Bronchial epithelial cell (primary cell): ENCODE measurements at regions not wholly inside any gene's neighbourhood (a gene's known extent, or its start where the extent isn't known, plus 50 kb on each side); places are given as distances from the start of the nearest gene placed in this dataset.

ENCODE experiments used
- DNase-seq: peaks from one replicate; pipeline ENCODE4 v3.0.0-alpha.2; 2010; ENCODE audit warnings: low read depth
- FAIRE-seq: peaks from 2 replicates; lab custom pipeline; 2011; peaks lifted over from hg19 to GRCh38; lab: Jason Lieb, UNC
- H3K27me3 ChIP-seq: 2 replicates; pipeline ENCODE4 v1.5.1; 2011; ENCODE audit warnings: low read length; ENCODE audit not compliant: control insufficient read depth, insufficient read depth
- H3K36me3 ChIP-seq: 2 replicates; pipeline ENCODE4 v1.5.1; 2011; ENCODE audit warnings: low read length; ENCODE audit not compliant: control insufficient read depth, insufficient read depth
- H3K4me3 ChIP-seq: 2 replicates; pipeline ENCODE4 v1.5.1; 2011; ENCODE audit warnings: mild to moderate bottlenecking, low read depth, low read length, control low read depth
- TF ChIP-seq, protein P1 (sequence below): IDR thresholded peaks from 2 replicates; pipeline ENCODE4 v1.5.1; 2011; ENCODE audit warnings: mild to moderate bottlenecking, moderate library complexity, low read length, control low read depth, inconsistent platforms; ENCODE audit not compliant: insufficient read depth, severe bottlenecking

DNA sequence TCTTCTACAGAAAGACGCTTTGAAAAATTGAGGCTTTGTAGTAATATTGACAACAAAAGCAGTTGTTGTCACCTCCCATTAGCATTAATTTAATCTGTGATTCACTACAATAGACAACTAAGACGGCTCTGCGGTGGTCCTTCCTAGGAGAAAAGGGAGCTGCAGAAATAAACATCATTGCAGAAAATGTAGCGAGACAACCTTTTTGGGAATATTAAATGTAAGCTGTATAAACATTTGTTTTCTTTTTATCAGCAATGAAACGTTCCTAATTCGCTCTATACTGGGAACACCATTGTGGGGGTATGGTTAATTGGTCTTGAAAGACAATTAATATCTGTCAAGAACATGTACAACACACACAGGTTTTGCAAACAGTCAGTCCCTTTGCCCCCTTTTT is 583.3 kb upstream of the TENM3 start:
- TF ChIP-seq, protein P1, sequence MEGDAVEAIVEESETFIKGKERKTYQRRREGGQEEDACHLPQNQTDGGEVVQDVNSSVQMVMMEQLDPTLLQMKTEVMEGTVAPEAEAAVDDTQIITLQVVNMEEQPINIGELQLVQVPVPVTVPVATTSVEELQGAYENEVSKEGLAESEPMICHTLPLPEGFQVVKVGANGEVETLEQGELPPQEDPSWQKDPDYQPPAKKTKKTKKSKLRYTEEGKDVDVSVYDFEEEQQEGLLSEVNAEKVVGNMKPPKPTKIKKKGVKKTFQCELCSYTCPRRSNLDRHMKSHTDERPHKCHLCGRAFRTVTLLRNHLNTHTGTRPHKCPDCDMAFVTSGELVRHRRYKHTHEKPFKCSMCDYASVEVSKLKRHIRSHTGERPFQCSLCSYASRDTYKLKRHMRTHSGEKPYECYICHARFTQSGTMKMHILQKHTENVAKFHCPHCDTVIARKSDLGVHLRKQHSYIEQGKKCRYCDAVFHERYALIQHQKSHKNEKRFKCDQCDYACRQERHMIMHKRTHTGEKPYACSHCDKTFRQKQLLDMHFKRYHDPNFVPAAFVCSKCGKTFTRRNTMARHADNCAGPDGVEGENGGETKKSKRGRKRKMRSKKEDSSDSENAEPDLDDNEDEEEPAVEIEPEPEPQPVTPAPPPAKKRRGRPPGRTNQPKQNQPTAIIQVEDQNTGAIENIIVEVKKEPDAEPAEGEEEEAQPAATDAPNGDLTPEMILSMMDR = no peak
- Histone ChIP-seq H3K36me3 (no peaks in the 10 kb centered on the region), H3K4me3 (no peak overlapping the region), H3K27me3 (no peaks in the 10 kb centered on the region)
- DNase-seq = no peak
- no peak for FAIRE-seq

DNA sequence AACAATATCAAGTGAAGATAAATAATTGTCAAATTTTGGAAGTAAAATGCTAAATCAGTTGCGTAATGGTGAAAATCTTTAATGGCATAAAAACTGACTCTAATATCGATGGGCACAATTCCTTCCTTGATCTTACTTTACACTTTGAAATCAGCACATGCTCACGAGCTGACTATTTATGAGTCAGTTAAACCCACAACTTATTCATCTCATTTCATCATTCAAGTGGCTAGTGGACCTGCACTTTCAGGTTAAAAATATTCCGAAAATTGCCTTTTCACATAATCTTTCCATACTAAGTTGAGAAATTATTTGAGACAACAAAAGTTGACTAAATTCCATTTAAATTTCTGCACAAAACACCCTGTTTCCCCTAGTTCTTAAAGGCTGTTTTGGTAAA is 582.1 kb upstream of the TENM3 start:
- peak; percentile 44 for DNase-seq
- H3K27me3 ChIP-seq = no peaks in the 10 kb centered on the region
- TF ChIP-seq, protein P1 = no peak
- no peaks in the 10 kb centered on the region for H3K36me3 ChIP-seq
- no peak for FAIRE-seq
- no peak overlapping the region for H3K4me3 ChIP-seq

DNA sequence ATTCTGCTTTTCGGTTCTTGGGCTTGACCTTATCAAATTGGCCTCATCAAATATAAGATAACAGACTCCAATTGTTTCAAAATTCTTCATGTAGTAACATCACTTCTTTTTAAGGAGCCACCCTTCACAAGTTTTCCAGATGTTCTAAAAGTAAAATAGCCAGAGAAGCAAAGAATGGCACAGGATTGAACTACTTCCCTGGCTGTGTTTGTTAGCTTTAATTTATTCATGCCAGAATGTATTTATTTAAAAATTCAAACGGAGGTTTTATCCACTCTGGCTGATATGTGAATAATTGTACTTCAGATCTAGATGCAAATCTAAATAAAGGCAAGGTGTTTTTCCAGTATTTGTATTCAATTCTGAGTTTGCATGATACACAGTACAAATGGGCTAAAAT is 581.3 kb upstream of the TENM3 start:
- TF ChIP-seq, protein P1 = no peak
- no peak for FAIRE-seq
- Histone ChIP-seq H3K27me3 (no peaks in the 10 kb centered on the region), H3K36me3 (no peaks in the 10 kb centered on the region), H3K4me3 (no peak overlapping the region)
- no peak for DNase-seq

DNA sequence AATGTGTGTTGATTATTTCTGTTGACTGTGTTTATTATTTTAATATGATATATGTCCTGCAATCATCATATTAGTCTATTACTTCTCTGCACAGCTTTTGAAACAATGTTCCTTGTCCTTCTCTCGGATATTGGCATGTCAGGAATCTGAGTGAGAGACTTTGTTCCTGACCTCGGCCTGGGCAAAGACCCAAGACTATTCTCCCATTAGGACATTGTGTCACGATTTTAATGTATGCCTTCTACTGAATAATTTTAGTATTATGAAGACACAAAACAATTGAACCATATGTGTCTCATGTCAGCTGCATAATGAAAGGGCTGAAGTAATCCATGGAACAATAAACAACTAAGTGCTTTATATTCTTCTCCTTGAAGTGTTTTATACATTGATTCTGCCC is 580.8 kb upstream of the TENM3 start:
- no peaks in the 10 kb centered on the region for H3K27me3 ChIP-seq
- no peaks in the 10 kb centered on the region for H3K36me3 ChIP-seq
- FAIRE-seq (no peak), DNase-seq (no peak)
- H3K4me3 ChIP-seq = no peak overlapping the region
- TF ChIP-seq, protein P1 = no peak

DNA sequence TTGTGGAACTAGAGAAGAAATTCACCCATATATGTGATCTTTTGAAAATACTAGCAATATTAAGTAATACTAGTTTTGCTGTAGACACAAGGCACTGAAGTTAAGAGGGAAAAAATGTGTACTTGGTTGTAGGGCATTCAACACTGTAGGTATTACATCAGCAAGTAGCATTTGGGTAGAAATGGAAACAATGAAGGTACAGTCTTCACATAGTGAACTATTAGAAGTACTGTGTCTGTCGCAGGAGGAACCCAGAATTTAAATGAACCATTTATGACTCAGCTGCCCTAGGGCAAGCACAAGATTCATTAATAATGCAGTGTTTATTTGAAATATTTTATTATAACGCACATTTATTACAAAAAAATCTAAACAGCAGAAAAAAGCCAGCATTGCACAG is 572.7 kb upstream of the TENM3 start:
- DNase-seq (no peak), FAIRE-seq (no peak)
- TF ChIP-seq, protein P1 = no peak
- Histone ChIP-seq H3K4me3 (no peak overlapping the region), H3K27me3 (no peaks in the 10 kb centered on the region), H3K36me3 (no peaks in the 10 kb centered on the region)

DNA sequence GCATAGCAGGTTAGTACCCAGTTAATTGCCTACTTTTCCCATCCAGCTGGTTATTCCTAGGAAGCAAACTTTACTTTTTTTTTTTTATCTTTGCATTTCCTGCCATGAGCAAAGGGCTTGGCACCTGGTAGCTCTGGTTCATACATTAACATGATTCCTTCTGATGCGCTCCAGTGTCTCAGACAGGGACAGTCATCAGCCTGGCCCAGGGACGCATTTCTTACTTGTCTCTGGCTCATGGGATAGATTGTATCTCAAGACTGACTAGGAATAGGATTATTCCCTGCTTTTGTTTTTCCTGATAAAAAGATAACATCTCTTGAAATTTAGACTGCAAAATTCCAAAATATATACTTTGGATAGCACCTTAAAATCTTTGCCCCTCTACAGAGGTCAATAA is 571.5 kb upstream of the TENM3 start:
- H3K27me3 ChIP-seq = no peaks in the 10 kb centered on the region
- DNase-seq (no peak), FAIRE-seq (no peak)
- no peak overlapping the region for H3K4me3 ChIP-seq
- no peaks in the 10 kb centered on the region for H3K36me3 ChIP-seq
- TF ChIP-seq, protein P1 = no peak
